ENCODE measurements at regions not wholly inside any gene's neighbourhood (a gene's known extent, or its start where the extent isn't known, plus 50 kb on each side); places are given as distances from the start of the nearest gene placed in this dataset.

GRCh38 chr6:139485185-139485584, 110.7 kb upstream of the CITED2 start:
- H3K4me1 Mint-ChIP-seq: peaks cover 2 to 5% (median 3%) of the 10 kb centered on the region in 3 donors
- Histone ChIP-seq H3K27ac (ENCODE audit: low read length) (no peak overlapping the region), H3K9me3 (no peaks in the 10 kb centered on the region), H3K27me3 (replicated peaks in 1 of 2; ENCODE audit: control insufficient read depth in 2 of 2, extremely low read depth in 1 of 2, insufficient read depth in 2 of 2, low read length in 1 of 2) (no peaks in the 10 kb centered on the region), H3K4me1 (ENCODE audit: control insufficient read depth in 1 of 2, extremely low read depth in 1 of 2, insufficient read depth in 2 of 2, low read length in 2 of 2) (no peaks in the 10 kb centered on the region), H3K36me3 (ENCODE audit: control insufficient read depth in 2 of 2, extremely low read depth in 1 of 2, insufficient read depth in 1 of 2, low read length in 1 of 2) (no peaks in the 10 kb centered on the region), H3K4me3 (ENCODE audit: control insufficient read depth in 1 of 2, extremely low read depth in 1 of 2, low read length in 1 of 2) (no peak overlapping the region)
- ChIA-PET POLR2A (no interaction called here), CTCF (no interaction called here)
- DNase-seq: no peak
- no peaks in the 10 kb centered on the region for H3K9me3 Mint-ChIP-seq
- no peaks in the 10 kb centered on the region for H3K36me3 Mint-ChIP-seq
- H3K4me3 Mint-ChIP-seq: no peak overlapping the region
- H3K27me3 Mint-ChIP-seq: peaks cover 0 to 7% of the 10 kb centered on the region in 2 donors
- ATAC-seq (replicated peaks in 1 of 4): no peak
- no peak overlapping the region for H3K27ac Mint-ChIP-seq
- WGBS (ENCODE audit: insufficient coverage): no CpG with 5 or more reads among the region's 2 CpGs

DNA sequence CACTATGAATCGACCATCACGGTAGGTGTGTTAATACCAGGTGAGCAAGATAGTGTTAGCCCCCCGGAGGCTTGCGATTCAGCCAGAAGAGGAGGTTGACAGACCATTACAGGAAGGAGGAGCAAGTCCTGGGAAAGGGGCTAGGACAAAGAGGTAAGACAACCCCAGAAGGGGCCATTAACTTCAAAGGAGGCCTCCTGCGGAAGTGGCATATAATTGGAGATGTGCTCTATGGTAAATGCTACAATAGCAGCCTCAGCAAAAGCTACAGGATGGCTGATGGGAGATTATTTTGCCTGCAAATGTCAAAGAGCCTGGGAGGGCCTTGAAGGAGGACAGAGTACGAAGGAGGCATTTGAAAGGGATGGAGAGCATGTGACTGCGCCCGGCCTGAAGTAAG, 108.6 kb upstream of the CITED2 start:
- H3K27ac Mint-ChIP-seq: no peak overlapping the region
- POLR2A ChIA-PET: no interaction called here

DNA sequence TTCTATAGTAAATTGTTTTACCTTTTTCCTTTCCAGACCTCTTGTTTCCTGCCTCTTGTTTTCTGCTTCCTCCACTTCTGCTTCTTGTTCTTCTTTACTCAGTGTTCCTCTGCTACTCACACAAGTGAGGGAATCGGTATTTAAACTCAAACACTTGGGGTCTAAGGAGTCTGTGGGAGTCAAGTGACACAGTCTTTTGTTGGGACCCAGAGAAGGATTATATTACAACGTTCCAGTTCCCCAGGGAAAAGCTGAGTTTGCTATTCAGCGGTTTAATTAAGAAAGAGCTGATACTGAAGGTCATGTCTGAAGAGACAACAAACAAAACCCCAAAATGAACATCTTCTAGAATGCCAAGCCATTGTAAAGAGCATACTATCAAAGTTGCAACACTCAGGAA, 107.8 kb upstream of the CITED2 start:
- CTCF ChIA-PET: no interaction called here
- DNase-seq (no peak), ATAC-seq (replicated peaks in 1 of 4) (no peak)
- H3K9me3 ChIP-seq: no peaks in the 10 kb centered on the region
- no peak overlapping the region for H3K27ac Mint-ChIP-seq
- H3K27ac ChIP-seq (ENCODE audit: low read length): no peak overlapping the region
- WGBS (ENCODE audit: insufficient coverage): no CpG with 5 or more reads among the region's 3 CpGs
- POLR2A ChIA-PET: no interaction called here
- H3K9me3 Mint-ChIP-seq: no peaks in the 10 kb centered on the region
- H3K27me3 Mint-ChIP-seq: peaks cover 0 to 11% of the 10 kb centered on the region in 2 donors
- H3K4me3 ChIP-seq (ENCODE audit: control insufficient read depth in 1 of 2, extremely low read depth in 1 of 2, low read length in 1 of 2): no peak overlapping the region
- H3K4me1 ChIP-seq (ENCODE audit: control insufficient read depth in 1 of 2, extremely low read depth in 1 of 2, insufficient read depth in 2 of 2, low read length in 2 of 2): no peaks in the 10 kb centered on the region
- H3K27me3 ChIP-seq (replicated peaks in 1 of 2; ENCODE audit: control insufficient read depth in 2 of 2, extremely low read depth in 1 of 2, insufficient read depth in 2 of 2, low read length in 1 of 2): no peaks in the 10 kb centered on the region
- H3K4me3 Mint-ChIP-seq: no peak overlapping the region
- no peaks in the 10 kb centered on the region for H3K4me1 Mint-ChIP-seq
- no peaks in the 10 kb centered on the region for H3K36me3 Mint-ChIP-seq
- H3K36me3 ChIP-seq (ENCODE audit: control insufficient read depth in 2 of 2, extremely low read depth in 1 of 2, insufficient read depth in 1 of 2, low read length in 1 of 2): no peaks in the 10 kb centered on the region

More for the DNA sequence above, 108.6 kb upstream of the CITED2 start:
- Histone ChIP-seq H3K4me1 (ENCODE audit: control insufficient read depth in 1 of 2, extremely low read depth in 1 of 2, insufficient read depth in 2 of 2, low read length in 2 of 2) (no peaks in the 10 kb centered on the region), H3K4me3 (ENCODE audit: control insufficient read depth in 1 of 2, extremely low read depth in 1 of 2, low read length in 1 of 2) (no peak overlapping the region), H3K36me3 (ENCODE audit: control insufficient read depth in 2 of 2, extremely low read depth in 1 of 2, insufficient read depth in 1 of 2, low read length in 1 of 2) (no peaks in the 10 kb centered on the region), H3K27me3 (replicated peaks in 1 of 2; ENCODE audit: control insufficient read depth in 2 of 2, extremely low read depth in 1 of 2, insufficient read depth in 2 of 2, low read length in 1 of 2) (no peaks in the 10 kb centered on the region), H3K27ac (ENCODE audit: low read length) (no peak overlapping the region), H3K9me3 (no peaks in the 10 kb centered on the region)
- no peaks in the 10 kb centered on the region for H3K9me3 Mint-ChIP-seq
- WGBS (ENCODE audit: insufficient coverage): 94% methylated on average over 7 of the region's 8 CpGs
- DNase-seq: no peak
- no peak for ATAC-seq (replicated peaks in 1 of 4)
- H3K4me1 Mint-ChIP-seq: no peaks in the 10 kb centered on the region
- H3K36me3 Mint-ChIP-seq: no peaks in the 10 kb centered on the region
- H3K4me3 Mint-ChIP-seq: no peak overlapping the region
- CTCF ChIA-PET: no interaction called here
- peaks cover 0 to 11% of the 10 kb centered on the region in 2 donors for H3K27me3 Mint-ChIP-seq

- Histone ChIP-seq H3K4me3 (ENCODE audit: control insufficient read depth in 1 of 2, extremely low read depth in 1 of 2, low read length in 1 of 2) (no peak overlapping the region), H3K27ac (ENCODE audit: low read length) (no peak overlapping the region), H3K4me1 (ENCODE audit: control insufficient read depth in 1 of 2, extremely low read depth in 1 of 2, insufficient read depth in 2 of 2, low read length in 2 of 2) (no peaks in the 10 kb centered on the region), H3K27me3 (replicated peaks in 1 of 2; ENCODE audit: control insufficient read depth in 2 of 2, extremely low read depth in 1 of 2, insufficient read depth in 2 of 2, low read length in 1 of 2) (no peaks in the 10 kb centered on the region), H3K9me3 (no peaks in the 10 kb centered on the region), H3K36me3 (ENCODE audit: control insufficient read depth in 2 of 2, extremely low read depth in 1 of 2, insufficient read depth in 1 of 2, low read length in 1 of 2) (no peaks in the 10 kb centered on the region)
- DNase-seq: no peak
- CTCF ChIA-PET: no interaction called here
- Mint-ChIP-seq H3K4me1 (no peaks in the 10 kb centered on the region), H3K4me3 (no peak overlapping the region), H3K27ac (no peak overlapping the region), H3K27me3 (peaks cover 0 to 11% of the 10 kb centered on the region in 2 donors), H3K36me3 (no peaks in the 10 kb centered on the region), H3K9me3 (no peaks in the 10 kb centered on the region)
- no peak for ATAC-seq (replicated peaks in 1 of 4)
- POLR2A ChIA-PET: no interaction called here
- WGBS (ENCODE audit: insufficient coverage): 79% methylated on average over 7 of the region's 10 CpGs
Measured at GRCh38 chr6:139480356-139481165, 106.1 kb upstream of the CITED2 start.

DNA sequence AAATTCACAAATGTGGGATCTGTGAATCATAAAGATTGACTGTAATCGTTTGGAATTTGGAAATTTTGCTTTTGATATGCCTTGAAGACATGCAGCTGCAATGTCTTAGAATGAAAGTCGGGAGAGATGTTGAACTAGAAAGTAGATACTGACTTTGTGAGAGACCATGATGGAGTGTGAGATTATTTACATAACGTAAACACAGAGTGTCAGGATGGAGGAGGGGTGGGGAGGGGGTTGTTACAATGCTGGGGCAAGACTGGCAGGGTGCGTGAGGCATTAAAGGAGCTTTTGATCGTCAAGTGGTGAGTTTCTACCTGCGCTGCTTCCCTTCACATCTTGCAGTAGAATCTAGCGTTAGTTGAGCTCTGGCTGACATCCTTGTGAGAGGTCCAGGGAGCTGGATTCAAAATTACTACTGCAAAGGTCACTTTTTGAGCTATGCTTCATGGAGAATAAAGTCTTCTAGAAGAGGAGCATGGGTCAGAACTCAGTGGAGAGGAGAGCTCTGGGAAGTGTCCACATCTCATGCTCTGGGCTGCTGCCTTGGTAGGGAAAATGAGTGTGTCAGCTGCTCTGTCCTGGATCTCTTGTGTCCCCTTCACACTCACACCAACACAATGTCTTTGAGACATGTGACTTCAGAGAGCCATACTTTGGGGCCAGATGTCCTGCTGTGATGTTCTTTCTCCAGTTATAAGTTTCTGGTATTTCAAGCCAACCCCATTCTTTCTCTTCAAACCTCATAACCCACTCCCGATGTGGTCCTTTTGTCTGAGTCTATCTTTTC, 105.2 kb upstream of the CITED2 start:
- ATAC-seq (replicated peaks in 1 of 4): no peak
- Mint-ChIP-seq H3K27ac (no peak overlapping the region), H3K4me1 (peaks cover 0 to 2% (median 0%) of the 10 kb centered on the region in 3 donors), H3K27me3 (peaks cover 0 to 11% of the 10 kb centered on the region in 2 donors), H3K9me3 (no peaks in the 10 kb centered on the region), H3K36me3 (no peaks in the 10 kb centered on the region), H3K4me3 (no peak overlapping the region)
- Histone ChIP-seq H3K9me3 (no peaks in the 10 kb centered on the region), H3K4me1 (ENCODE audit: control insufficient read depth in 1 of 2, extremely low read depth in 1 of 2, insufficient read depth in 2 of 2, low read length in 2 of 2) (no peaks in the 10 kb centered on the region), H3K4me3 (ENCODE audit: control insufficient read depth in 1 of 2, extremely low read depth in 1 of 2, low read length in 1 of 2) (no peak overlapping the region), H3K27me3 (replicated peaks in 1 of 2; ENCODE audit: control insufficient read depth in 2 of 2, extremely low read depth in 1 of 2, insufficient read depth in 2 of 2, low read length in 1 of 2) (no peaks in the 10 kb centered on the region), H3K36me3 (ENCODE audit: control insufficient read depth in 2 of 2, extremely low read depth in 1 of 2, insufficient read depth in 1 of 2, low read length in 1 of 2) (no peaks in the 10 kb centered on the region), H3K27ac (ENCODE audit: low read length) (no peak overlapping the region)
- ChIA-PET CTCF (no interaction called here), POLR2A (no interaction called here)
- DNase-seq: no peak
- WGBS (ENCODE audit: insufficient coverage): 86% methylated on average over 6 of the region's 8 CpGs

DNA sequence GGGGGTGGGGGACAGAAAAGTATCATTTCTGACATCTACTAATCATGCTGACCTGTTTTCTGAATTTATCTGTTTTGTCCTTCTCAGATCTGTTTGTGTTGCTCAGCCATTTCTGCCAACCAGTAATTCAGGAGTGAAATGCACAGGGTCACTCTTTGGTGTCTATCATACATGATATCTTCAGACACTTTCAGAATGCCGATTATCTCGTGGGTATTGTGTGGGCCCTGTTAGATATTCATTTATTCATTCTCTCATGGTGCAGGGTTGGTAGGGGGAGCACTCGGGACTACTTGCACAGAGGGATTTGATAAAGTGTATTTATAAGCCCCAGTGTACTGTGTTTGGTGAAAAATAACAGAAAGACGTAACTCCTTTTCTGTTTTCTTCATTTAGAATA, 101.2 kb upstream of the CITED2 start:
- no peaks in the 10 kb centered on the region for H3K36me3 Mint-ChIP-seq
- no peaks in the 10 kb centered on the region for H3K36me3 ChIP-seq (ENCODE audit: control insufficient read depth in 2 of 2, extremely low read depth in 1 of 2, insufficient read depth in 1 of 2, low read length in 1 of 2)
- no peak overlapping the region for H3K27ac Mint-ChIP-seq
- no peaks in the 10 kb centered on the region for H3K9me3 Mint-ChIP-seq
- no CpG with 5 or more reads among the region's 4 CpGs for WGBS (ENCODE audit: insufficient coverage)
- no peak for DNase-seq
- peaks cover 0 to 11% (median 9%) of the 10 kb centered on the region in 3 donors for H3K4me1 Mint-ChIP-seq
- no peaks in the 10 kb centered on the region for H3K27me3 ChIP-seq (replicated peaks in 1 of 2; ENCODE audit: control insufficient read depth in 2 of 2, extremely low read depth in 1 of 2, insufficient read depth in 2 of 2, low read length in 1 of 2)
- no peaks in the 10 kb centered on the region for H3K9me3 ChIP-seq
- H3K27ac ChIP-seq (ENCODE audit: low read length): no peak overlapping the region
- CTCF ChIA-PET: interaction anchor here (0.6 to 1.1 kb wide), 2 partner anchors 30 to 150 kb away, joined by 3 to 4 read pairs; no protein-coding TSS in a partner anchor
- no peak overlapping the region for H3K4me3 Mint-ChIP-seq
- H3K27me3 Mint-ChIP-seq: peaks cover 0 to 9% of the 10 kb centered on the region in 2 donors
- POLR2A ChIA-PET: no interaction called here
- ATAC-seq (replicated peaks in 1 of 4): no peak
- no peaks in the 10 kb centered on the region for H3K4me1 ChIP-seq (ENCODE audit: control insufficient read depth in 1 of 2, extremely low read depth in 1 of 2, insufficient read depth in 2 of 2, low read length in 2 of 2)
- H3K4me3 ChIP-seq (ENCODE audit: control insufficient read depth in 1 of 2, extremely low read depth in 1 of 2, low read length in 1 of 2): no peak overlapping the region

Data from T-cell (primary cell).